OCI-LY3 (cell line): ENCODE measurements at regions not wholly inside any gene's neighbourhood (a gene's known extent, or its start where the extent isn't known, plus 50 kb on each side); places are given as distances from the start of the nearest gene placed in this dataset.

ENCODE experiments used
- H2AFZ ChIP-seq: fragments of 200-600, 300-600 bp; shearing (Covaris generic); 2 replicates; pipeline ENCODE4 v1.6.0; 2014; ENCODE audit warnings: antibody characterized with exemption, low read depth, low read length
- H3K27ac ChIP-seq: fragments of 200-600, 300-600 bp; sonication (generic); 2 replicates; pipeline ENCODE4 v1.5.1; 2014; ENCODE audit warnings: mild to moderate bottlenecking, low read length, moderate library complexity, mixed read lengths
- H3K27me3 ChIP-seq: fragments of 200-600, 300-600 bp; sonication (generic); 2 replicates; pipeline ENCODE4 v1.6.1; 2014; ENCODE audit warnings: low read depth, low read length, mixed read lengths
- H3K36me3 ChIP-seq: fragments of 200-600, 300-600 bp; sonication (generic); replicated peaks from 2 replicates; pipeline ENCODE3; 2014; ENCODE audit warnings: low read depth, low read length, mixed read lengths
- H3K4me1 ChIP-seq: fragments of 300-600, 200-600 bp; sonication (generic); 2 replicates; pipeline ENCODE4 v1.6.1; 2014; ENCODE audit warnings: low read length, mixed read lengths
- H3K4me2 ChIP-seq: fragments of 200-600, 300-600 bp; sonication (generic); 2 replicates; pipeline ENCODE4 v1.6.1; 2014; ENCODE audit warnings: low read length, mixed read lengths
- H3K4me3 ChIP-seq: fragments of 300-600, 200-600 bp; sonication (generic); 2 replicates; pipeline ENCODE4 v1.5.1; 2014; ENCODE audit warnings: antibody characterized with exemption, mild to moderate bottlenecking, low read length, moderate library complexity
- H3K79me2 ChIP-seq: fragments of 300-600, 200-600 bp; shearing (Covaris generic); 2 replicates; pipeline ENCODE4 v1.6.1; 2014; ENCODE audit warnings: mild to moderate bottlenecking, low read length, mixed read lengths
- H3K9ac ChIP-seq: fragments of 300-600, 200-600 bp; shearing (Covaris generic); 2 replicates; pipeline ENCODE4 v1.6.0; 2014; ENCODE audit warnings: mild to moderate bottlenecking, low read length, moderate library complexity
- H3K9me3 ChIP-seq: fragments of 200-600, 300-600 bp; shearing (Covaris generic); 2 replicates; pipeline ENCODE4 v1.6.1; 2014; ENCODE audit warnings: low read length, mixed read lengths; ENCODE audit not compliant: insufficient read depth
- H4K20me1 ChIP-seq: fragments of 200-600, 300-600 bp; sonication (generic); 2 replicates; pipeline ENCODE4 v1.6.1; 2016; ENCODE audit warnings: low read length, mixed read lengths; ENCODE audit not compliant: insufficient read depth
- CTCF ChIP-seq: fragments of 200-600, 300-600 bp; sonication (generic); IDR thresholded peaks from 2 replicates; pipeline ENCODE4 v1.5.1; 2014; ENCODE audit warnings: antibody characterized with exemption, low read length, low read depth
- EZH2phosphoT487 ChIP-seq: fragments of 200-600 bp; shearing (Covaris generic); IDR thresholded peaks from 2 replicates; pipeline ENCODE4 v1.6.1; 2018; ENCODE audit warnings: antibody characterized with exemption, mixed run types, low read depth

GRCh38 chr6:21295506-21296240 lies 297.9 kb upstream of the SOX4 start:
- no peak overlapping the region for H3K27ac ChIP-seq
- no peak overlapping the region for H3K4me2 ChIP-seq
- H3K4me3 ChIP-seq = no peak overlapping the region
- no peaks in the 10 kb centered on the region for H3K27me3 ChIP-seq
- H3K4me1 ChIP-seq = no peaks in the 10 kb centered on the region
- no peaks in the 10 kb centered on the region for H3K9me3 ChIP-seq
- H2AFZ ChIP-seq = no peak overlapping the region
- H3K79me2 ChIP-seq = no peaks in the 10 kb centered on the region
- no peaks in the 10 kb centered on the region for H3K36me3 ChIP-seq
- H3K9ac ChIP-seq = no peak overlapping the region
- H4K20me1 ChIP-seq = no peaks in the 10 kb centered on the region
- TF ChIP-seq CTCF (no peak), EZH2phosphoT487 (no peak)

- H3K9ac ChIP-seq = no peak overlapping the region
- H3K36me3 ChIP-seq = no peaks in the 10 kb centered on the region
- no peak overlapping the region for H3K4me3 ChIP-seq
- H3K27ac ChIP-seq = no peak overlapping the region
- H2AFZ ChIP-seq = no peak overlapping the region
- H3K4me1 ChIP-seq = no peaks in the 10 kb centered on the region
- H4K20me1 ChIP-seq = no peaks in the 10 kb centered on the region
- H3K9me3 ChIP-seq = 0 out of 2 replicates have a peak, but pooled peaks cover 1% of the 10 kb centered on the region
- H3K79me2 ChIP-seq = no peaks in the 10 kb centered on the region
- H3K4me2 ChIP-seq = no peak overlapping the region
- TF ChIP-seq EZH2phosphoT487 (no peak), CTCF (no peak)
- H3K27me3 ChIP-seq = no peaks in the 10 kb centered on the region
Observed at GRCh38 chr6:21297665-21298064, 295.9 kb upstream of the SOX4 start.

GRCh38 chr6:21299216-21299615 lies 294.3 kb upstream of the SOX4 start:
- H3K4me3 ChIP-seq = no peak overlapping the region
- no peak overlapping the region for H3K27ac ChIP-seq
- no peaks in the 10 kb centered on the region for H3K27me3 ChIP-seq
- no peaks in the 10 kb centered on the region for H3K36me3 ChIP-seq
- no peaks in the 10 kb centered on the region for H3K4me1 ChIP-seq
- H3K9ac ChIP-seq = no peak overlapping the region
- no peaks in the 10 kb centered on the region for H3K79me2 ChIP-seq
- H3K9me3 ChIP-seq = 0 out of 2 replicates have a peak, but pooled peaks cover 3% of the 10 kb centered on the region
- no peak for TF ChIP-seq EZH2phosphoT487
- H2AFZ ChIP-seq = no peak overlapping the region
- H3K4me2 ChIP-seq = no peak overlapping the region
- no peaks in the 10 kb centered on the region for H4K20me1 ChIP-seq

- H3K4me3 ChIP-seq = no peak overlapping the region
- H3K4me1 ChIP-seq = no peaks in the 10 kb centered on the region
- no peak overlapping the region for H3K27ac ChIP-seq
- no peak overlapping the region for H3K4me2 ChIP-seq
- no peaks in the 10 kb centered on the region for H3K27me3 ChIP-seq
- H2AFZ ChIP-seq = no peak overlapping the region
- 0 out of 2 replicates have a peak, but pooled peaks cover 3% of the 10 kb centered on the region for H3K9me3 ChIP-seq
- no peak overlapping the region for H3K9ac ChIP-seq
- TF ChIP-seq CTCF = no peak
- TF ChIP-seq EZH2phosphoT487 = no peak
- H3K79me2 ChIP-seq = no peaks in the 10 kb centered on the region
- H3K36me3 ChIP-seq = no peaks in the 10 kb centered on the region
- H4K20me1 ChIP-seq = no peaks in the 10 kb centered on the region
Observed at GRCh38 chr6:21300439-21300838, 293.1 kb upstream of the SOX4 start.
